Stimulated activated CD8-positive, alpha-beta memory T cell treated with anti-CD3 and anti-CD28 coated beads, Interleukin-12 subunit alpha, Interleukin-12 subunit beta, amount 100 ng/mL, for 24 hours (primary cell): ENCODE measurements at regions not wholly inside any gene's neighbourhood (a gene's known extent, or its start where the extent isn't known, plus 50 kb on each side); places are given as distances from the start of the nearest gene placed in this dataset.

Experiments
- DNase-seq: peaks from one replicate; pipeline ENCODE4 v3.0.0-alpha.2; 2020; ENCODE audit errors: extremely low read depth

- DNase-seq, result no peak
These were observed 142.7 kb upstream of the KIRREL3 start for GRCh38 chr11:127143251-127143650.

GRCh38 chr11:127138613-127139012 lies 138.0 kb upstream of the KIRREL3 start:
- no peak for DNase-seq

- DNase-seq, result no peak
These were observed 137.3 kb upstream of the KIRREL3 start for GRCh38 chr11:127137771-127138280.

GRCh38 chr11:127136438-127136837 lies 135.9 kb upstream of the KIRREL3 start:
- no peak for DNase-seq

GRCh38 chr11:127135256-127135655 lies 134.7 kb upstream of the KIRREL3 start:
- no peak for DNase-seq

GRCh38 chr11:127133061-127133460 lies 132.5 kb upstream of the KIRREL3 start:
- no peak for DNase-seq

GRCh38 chr11:127130321-127130720 lies 129.8 kb upstream of the KIRREL3 start:
- no peak for DNase-seq

GRCh38 chr11:127126986-127127385 lies 126.4 kb upstream of the KIRREL3 start:
- no peak for DNase-seq

GRCh38 chr11:127119356-127119755 lies 118.8 kb upstream of the KIRREL3 start:
- no peak for DNase-seq

- DNase-seq, result no peak
These were observed 118.2 kb upstream of the KIRREL3 start for GRCh38 chr11:127118811-127119210.

GRCh38 chr11:127117231-127117739 lies 116.7 kb upstream of the KIRREL3 start:
- DNase-seq, result no peak

GRCh38 chr11:127115844-127116243 lies 115.3 kb upstream of the KIRREL3 start:
- DNase-seq, result no peak

GRCh38 chr11:127114035-127114434 lies 113.5 kb upstream of the KIRREL3 start:
- DNase-seq, result no peak

GRCh38 chr11:127110542-127110941 lies 110.0 kb upstream of the KIRREL3 start:
- DNase-seq, result no peak

- DNase-seq, result no peak
These were observed 109.4 kb upstream of the KIRREL3 start for GRCh38 chr11:127109796-127110480.

GRCh38 chr11:127108838-127109237 lies 108.3 kb upstream of the KIRREL3 start:
- no peak for DNase-seq

GRCh38 chr11:127106938-127107337 lies 106.4 kb upstream of the KIRREL3 start:
- DNase-seq, result no peak

- DNase-seq, result no peak
These were observed 105.3 kb upstream of the KIRREL3 start for GRCh38 chr11:127105593-127106541.

- no peak for DNase-seq
These were observed 103.2 kb upstream of the KIRREL3 start for GRCh38 chr11:127103586-127104388.

- DNase-seq, result no peak
These were observed 98.1 kb upstream of the KIRREL3 start for GRCh38 chr11:127098684-127099083.

GRCh38 chr11:127080735-127081134 lies 80.2 kb upstream of the KIRREL3 start:
- DNase-seq, result no peak

GRCh38 chr11:127075758-127076157 lies 75.2 kb upstream of the KIRREL3 start:
- no peak for DNase-seq
